Stimulated activated CD4-positive, alpha-beta T cell treated with anti-CD3 and anti-CD28 coated beads, Interleukin-12 subunit alpha, Interleukin-12 subunit beta, amount 100 ng/mL, for 24 hours (primary cell): ENCODE measurements at regions not wholly inside any gene's neighbourhood (a gene's known extent, or its start where the extent isn't known, plus 50 kb on each side); places are given as distances from the start of the nearest gene placed in this dataset.

Experiments
- DNase-seq, 2 experiments: peaks; one replicate each; pipeline ENCODE4 v3.0.0-alpha.2; 2020; ENCODE audit warnings: low read depth in 2 of 2

GRCh38 chr1:189499736-189500135 is 977.9 kb downstream of the BRINP3 start:
- DNase-seq, result no peak

- DNase-seq, result no peak
These were observed 976.9 kb downstream of the BRINP3 start for GRCh38 chr1:189500778-189501177.

- DNase-seq, result no peak
These were observed 966.8 kb downstream of the BRINP3 start for GRCh38 chr1:189510827-189511226.

- DNase-seq, result no peak
These were observed 964.6 kb downstream of the BRINP3 start for GRCh38 chr1:189513091-189513490.

- DNase-seq, result no peak
These were observed 955.2 kb downstream of the BRINP3 start for GRCh38 chr1:189522441-189522840.

- no peak for DNase-seq
These were observed 953.2 kb downstream of the BRINP3 start for GRCh38 chr1:189524501-189524900.

- no peak for DNase-seq
These were observed 947.5 kb downstream of the BRINP3 start for GRCh38 chr1:189530162-189530561.

GRCh38 chr1:189538271-189538670 is 939.4 kb downstream of the BRINP3 start:
- no peak for DNase-seq

- no peak for DNase-seq
These were observed 927.2 kb downstream of the BRINP3 start for GRCh38 chr1:189550498-189550897.

GRCh38 chr1:189563784-189564183 is 913.9 kb downstream of the BRINP3 start:
- no peak for DNase-seq

- DNase-seq, result no peak
These were observed 909.8 kb downstream of the BRINP3 start for GRCh38 chr1:189567890-189568289.

- no peak for DNase-seq
These were observed 881.5 kb downstream of the BRINP3 start for GRCh38 chr1:189596197-189596596.

GRCh38 chr1:189597083-189597482 is 880.6 kb downstream of the BRINP3 start:
- DNase-seq, result no peak

GRCh38 chr1:189605226-189605625 is 872.4 kb downstream of the BRINP3 start:
- DNase-seq, result no peak

- DNase-seq, result no peak
These were observed 871.6 kb downstream of the BRINP3 start for GRCh38 chr1:189606047-189606446.

- no peak for DNase-seq
These were observed 870.7 kb downstream of the BRINP3 start for GRCh38 chr1:189606795-189607476.

GRCh38 chr1:189607477-189608096 is 870.1 kb downstream of the BRINP3 start:
- no peak for DNase-seq

GRCh38 chr1:189609167-189609566 is 868.5 kb downstream of the BRINP3 start:
- DNase-seq, result no peak

- DNase-seq, result no peak
These were observed 860.8 kb downstream of the BRINP3 start for GRCh38 chr1:189616893-189617292.

GRCh38 chr1:189619682-189620332 is 857.9 kb downstream of the BRINP3 start:
- DNase-seq, result no peak

- no peak for DNase-seq
These were observed 857.2 kb downstream of the BRINP3 start for GRCh38 chr1:189620471-189620870.

GRCh38 chr1:189623336-189623735 is 854.3 kb downstream of the BRINP3 start:
- no peak for DNase-seq

- no peak for DNase-seq
These were observed 850.2 kb downstream of the BRINP3 start for GRCh38 chr1:189627427-189627826.
